HCT116 (cell line): ENCODE measurements at regions not wholly inside any gene's neighbourhood (a gene's known extent, or its start where the extent isn't known, plus 50 kb on each side); places are given as distances from the start of the nearest gene placed in this dataset.

Source experiments
- ATAC-seq: fragments of 200-7000 bp; cut with Tn5 transposase; 2 replicates; pipeline ENCODE4 v1.9.1; 2020; ENCODE audit warnings: mild to moderate bottlenecking, moderate library complexity
- BruUV-seq: library from RNA; stranded (reverse); fragments of 400-500 nt; replicated peaks from 2 replicates; lab custom pipeline; 2021; lab: Mats Ljungman, UMichigan
- CTCF ChIA-PET: fragments of 300-600 bp; sonication (Branson Sonifier 250); formaldehyde crosslinking; loops from one replicate; lab custom pipeline; 2021; ENCODE audit warnings: antibody characterized with exemption; lab: Charles Lee
- POLR2A ChIA-PET: fragments of 300-600, 350-600 bp; sonication (Branson Sonifier 250); formaldehyde crosslinking; loops from one replicate; lab custom pipeline; 2021; ENCODE audit warnings: antibody characterized with exemption; lab: Charles Lee
- RAD21 ChIA-PET, 2 experiments: fragments of 300-600 bp; sonication (Branson Sonifier 250); formaldehyde crosslinking; loops; one replicate each; lab custom pipeline; 2023; ENCODE audit warnings: low total read pairs in 2 of 2; ENCODE audit not compliant: uncharacterized antibody in 2 of 2, unreplicated experiment in 2 of 2, low non-redundant PET in 1 of 2; lab: Charles Lee
- DNase-seq: peaks from one replicate; pipeline ENCODE4 v3.0.0-alpha.2; 2010; ENCODE audit warnings: low read depth, low spot score
- H2AFZ ChIP-seq: fragments of 200-600 bp; shearing (Covaris generic), sonication (generic); 2 replicates; pipeline ENCODE4 v1.6.1; 2017; ENCODE audit warnings: low read depth, mixed run types, mixed read lengths, antibody characterized with exemption, low read length; ENCODE audit not compliant: poor library complexity, severe bottlenecking
- H3K27ac ChIP-seq: 2 replicates; pipeline ENCODE4 v1.5.1; 2012; ENCODE audit warnings: low read depth, low read length
- H3K27me3 ChIP-seq: fragments of 200-600 bp; sonication (generic); 2 replicates; pipeline ENCODE4 v1.6.1; 2016; ENCODE audit warnings: mixed run types, low read length, mixed read lengths; ENCODE audit not compliant: insufficient read depth
- H3K36me3 ChIP-seq, 2 experiments: fragments of 200-500 bp in 1 of 2; fragments of 200-600 bp in 1 of 2; sonication (Bioruptor generic) in 1 of 2; sonication (generic) in 1 of 2; 2 replicates each; pipeline versions ENCODE4 v1.5.1 to v1.6.1; 2014 to 2016; ENCODE audit warnings: low read length in 2 of 2, inconsistent platforms in 1 of 2, mixed read lengths in 1 of 2, mixed run types in 1 of 2; ENCODE audit not compliant: insufficient read depth in 2 of 2, control insufficient read depth in 1 of 2
- H3K4me1 ChIP-seq, 2 experiments: fragments of 200-600 bp in 1 of 2; sonication (generic) in 1 of 2; 2 replicates each; pipeline versions ENCODE4 v1.5.1 to v1.6.1; 2012 to 2017; ENCODE audit warnings: low read length in 2 of 2, inconsistent platforms in 1 of 2, mild to moderate bottlenecking in 1 of 2, mixed read lengths in 1 of 2, mixed run types in 1 of 2, moderate library complexity in 1 of 2; ENCODE audit not compliant: insufficient read depth in 2 of 2, control insufficient read depth in 1 of 2
- H3K4me2 ChIP-seq: fragments of 200-600 bp; sonication (generic); 2 replicates; pipeline ENCODE4 v1.6.1; 2017; ENCODE audit warnings: mixed run types, low read length, mixed read lengths
- H3K4me3 ChIP-seq, 2 experiments: fragments of 200-600 bp in 1 of 2; sonication (generic) in 1 of 2; replicated peaks in 1 of 2; 2 replicates each; pipeline ENCODE4 v1.5.1; 2011 to 2016; ENCODE audit warnings: low read length in 2 of 2, control low read depth in 1 of 2, low read depth in 1 of 2, mild to moderate bottlenecking in 1 of 2, mixed read lengths in 1 of 2, mixed run types in 1 of 2
- H3K79me2 ChIP-seq: fragments of 200-600 bp; sonication (generic); 2 replicates; pipeline ENCODE4 v1.6.1; 2017; ENCODE audit warnings: mild to moderate bottlenecking, mixed run types, low read length, moderate library complexity, mixed read lengths; ENCODE audit not compliant: insufficient read depth
- H3K9ac ChIP-seq: fragments of 200-600 bp; sonication (generic); 2 replicates; pipeline ENCODE4 v1.6.1; 2016; ENCODE audit warnings: low read length, mixed read lengths
- H3K9me2 ChIP-seq: fragments of 200-600 bp; sonication (generic), shearing (Covaris generic); 2 replicates; pipeline ENCODE4 v1.6.1; 2017; ENCODE audit warnings: mixed run types, mild to moderate bottlenecking, moderate library complexity; ENCODE audit not compliant: insufficient read depth
- H3K9me3 ChIP-seq, 2 experiments: fragments of 200-500 bp in 1 of 2; fragments of 200-600 bp in 1 of 2; sonication (Bioruptor generic) in 1 of 2; sonication (generic) in 1 of 2; 2 replicates each; pipeline ENCODE4 v1.6.1; 2014 to 2017; ENCODE audit warnings: low read length in 2 of 2, mixed read lengths in 2 of 2, inconsistent platforms in 1 of 2, low read depth in 1 of 2, mild to moderate bottlenecking in 1 of 2, mixed run types in 1 of 2, moderate library complexity in 1 of 2; ENCODE audit not compliant: control insufficient read depth in 1 of 2, insufficient read depth in 1 of 2
- H4K20me1 ChIP-seq: fragments of 200-600 bp; sonication (generic), shearing (Covaris generic); 2 replicates; pipeline ENCODE4 v1.6.1; 2017; ENCODE audit warnings: mixed run types, mild to moderate bottlenecking, moderate library complexity; ENCODE audit not compliant: insufficient read depth
- CBX3 ChIP-seq: IDR thresholded peaks from 2 replicates; pipeline ENCODE4 v1.6.1; 2012; ENCODE audit warnings: low read depth
- EGR1 ChIP-seq: IDR thresholded peaks from 2 replicates; pipeline ENCODE4 v1.6.1; 2012; ENCODE audit warnings: low read depth
- EZH2phosphoT487 ChIP-seq: fragments of 200-600 bp; IDR thresholded peaks from 2 replicates; pipeline ENCODE4 v1.6.1; 2018; ENCODE audit warnings: antibody characterized with exemption, borderline replicate concordance
- JUND ChIP-seq: IDR thresholded peaks from 2 replicates; pipeline ENCODE4 v1.6.1; 2012
- MAX ChIP-seq: IDR thresholded peaks from 2 replicates; pipeline ENCODE4 v1.6.1; 2012
- POLR2A ChIP-seq: IDR thresholded peaks from 2 replicates; pipeline ENCODE4 v1.7.0; 2011; ENCODE audit warnings: borderline replicate concordance; ENCODE audit not compliant: insufficient read depth, insufficient read length; ENCODE audit errors: extremely low read depth
- RAD21 ChIP-seq: IDR thresholded peaks from 2 replicates; pipeline ENCODE4 v1.6.1; 2012; ENCODE audit warnings: low read depth, mild to moderate bottlenecking
- SIN3A ChIP-seq: IDR thresholded peaks from 2 replicates; pipeline ENCODE4 v1.6.1; 2012; ENCODE audit warnings: low read depth
- ZBTB33 ChIP-seq: IDR thresholded peaks from 2 replicates; pipeline ENCODE4 v1.6.1; 2011; ENCODE audit warnings: mild to moderate bottlenecking, low read length, moderate library complexity; ENCODE audit not compliant: insufficient replicate concordance; ENCODE audit errors: extremely low read depth
- intact Hi-C: fragments of 100-400 bp; cut with micrococcal nuclease; formaldehyde crosslinking; loops from 2 replicates; pipeline ENCODE4 v1.10.0; 2022
- TF ChIP-seq, protein P1 (sequence below): IDR thresholded peaks from 2 replicates; pipeline ENCODE4 v1.6.1; 2012

DNA sequence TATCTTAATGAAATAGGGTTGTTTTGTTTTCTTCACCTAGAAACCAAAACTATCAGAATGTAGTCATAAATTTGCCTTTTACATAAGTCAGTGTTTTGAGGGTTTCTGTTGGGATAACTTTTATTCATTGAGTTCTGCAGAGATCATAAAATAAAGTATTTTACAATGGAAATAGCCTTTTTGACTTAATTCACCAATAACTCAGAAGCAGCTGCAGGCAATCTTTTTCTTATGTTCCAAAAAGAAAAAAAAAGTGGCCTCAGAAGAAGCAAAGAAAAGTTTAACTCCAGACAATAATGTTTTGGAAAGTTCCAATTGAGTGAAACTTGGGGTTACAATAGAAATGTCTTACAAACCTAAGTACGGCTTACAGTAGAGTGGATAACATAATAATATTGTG lies 491.7 kb upstream of the NRP1 start:
- no peak for TF ChIP-seq RAD21
- TF ChIP-seq, protein P1, sequence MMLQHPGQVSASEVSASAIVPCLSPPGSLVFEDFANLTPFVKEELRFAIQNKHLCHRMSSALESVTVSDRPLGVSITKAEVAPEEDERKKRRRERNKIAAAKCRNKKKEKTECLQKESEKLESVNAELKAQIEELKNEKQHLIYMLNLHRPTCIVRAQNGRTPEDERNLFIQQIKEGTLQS, result no peak
- no peak for TF ChIP-seq ZBTB33
- TF ChIP-seq CBX3, result no peak
- no peak for TF ChIP-seq POLR2A
- TF ChIP-seq EGR1, result no peak
- TF ChIP-seq EZH2phosphoT487, result no peak
- TF ChIP-seq MAX, result no peak
- no peak for TF ChIP-seq SIN3A
- TF ChIP-seq JUND, result no peak
- ATAC-seq (no peak), DNase-seq (no peak)
- ChIA-PET RAD21 (no interaction called here), POLR2A (no interaction called here), CTCF (no interaction called here)
- H3K27ac ChIP-seq, result no peak overlapping the region
- no peaks in the 10 kb centered on the region for H4K20me1 ChIP-seq
- no TSS peak for BruUV-seq
- no peaks in the 10 kb centered on the region for H3K36me3 ChIP-seq
- H3K27me3 ChIP-seq, result no peaks in the 10 kb centered on the region
- no peak overlapping the region for H3K9ac ChIP-seq
- H2AFZ ChIP-seq, result no peak overlapping the region
- no peak overlapping the region for H3K4me3 ChIP-seq
- H3K79me2 ChIP-seq, result no peaks in the 10 kb centered on the region
- no peak overlapping the region for H3K4me2 ChIP-seq
- intact Hi-C loops, result no loop called here
- no peaks in the 10 kb centered on the region for H3K4me1 ChIP-seq
- no peaks in the 10 kb centered on the region for H3K9me3 ChIP-seq
- H3K9me2 ChIP-seq, result no peaks in the 10 kb centered on the region
